ENCODE measurements at regions not wholly inside any gene's neighbourhood (a gene's known extent, or its start where the extent isn't known, plus 50 kb on each side); places are given as distances from the start of the nearest gene placed in this dataset.
"Not testable (repeated sequence)": the region's sequence is repeated elsewhere in the genome, so short reads cannot be mapped to it uniquely, and the experiment has no call there.

- DNase-seq (ENCODE audit: low spot score): no peak
- TF ChIP-seq CTCF (IDR thresholded peaks at IDR 0.05; ENCODE audit: extremely low read depth, missing control alignments): no peak
These were observed 99.0 kb downstream of the OLFM1 start for GRCh38 chr9:135186248-135187164.

GRCh38 chr9:135187365-135187764, 99.9 kb downstream of the OLFM1 start:
- DNase-seq (ENCODE audit: low spot score): no peak
- no peak for TF ChIP-seq CTCF (IDR thresholded peaks at IDR 0.05; ENCODE audit: extremely low read depth, missing control alignments)

- DNase-seq (ENCODE audit: low spot score): no peak
- no peak for TF ChIP-seq CTCF (IDR thresholded peaks at IDR 0.05; ENCODE audit: extremely low read depth, missing control alignments)
These were observed 101.2 kb downstream of the OLFM1 start for GRCh38 chr9:135188681-135189151.

GRCh38 chr9:135189497-135189896, 102.0 kb downstream of the OLFM1 start:
- no peak for TF ChIP-seq CTCF (IDR thresholded peaks at IDR 0.05; ENCODE audit: extremely low read depth, missing control alignments)
- DNase-seq (ENCODE audit: low spot score): no peak

- DNase-seq (ENCODE audit: low spot score): no peak
- no peak for TF ChIP-seq CTCF (IDR thresholded peaks at IDR 0.05; ENCODE audit: extremely low read depth, missing control alignments)
These were observed 103.5 kb downstream of the OLFM1 start for GRCh38 chr9:135190789-135191577.

- TF ChIP-seq CTCF (IDR thresholded peaks at IDR 0.05; ENCODE audit: extremely low read depth, missing control alignments): no peak
- DNase-seq (ENCODE audit: low spot score): no peak
These were observed 105.2 kb downstream of the OLFM1 start for GRCh38 chr9:135192686-135193085.

GRCh38 chr9:135195975-135196374, 108.5 kb downstream of the OLFM1 start:
- DNase-seq (ENCODE audit: low spot score): not testable (repeated sequence)
